Naive thymus-derived CD4-positive, alpha-beta T cell (primary cell): ENCODE measurements at regions not wholly inside any gene's neighbourhood (a gene's known extent, or its start where the extent isn't known, plus 50 kb on each side); places are given as distances from the start of the nearest gene placed in this dataset.

Experiments
- ATAC-seq: fragments of 150-1000 bp; cut with Tn5 transposase; 2 replicates; pipeline ENCODE4 v1.10.0; 2021; ENCODE audit warnings: mild to moderate bottlenecking, moderate library complexity
- CTCF ChIA-PET: fragments of 350-600 bp; sonication (Branson Sonifier 250); formaldehyde crosslinking; loops from one replicate; lab custom pipeline; 2021; ENCODE audit warnings: antibody characterized with exemption; lab: Charles Lee
- POLR2A ChIA-PET: fragments of 350-600 bp; sonication (Branson Sonifier 250); formaldehyde crosslinking; loops from one replicate; lab custom pipeline; 2021; ENCODE audit warnings: antibody characterized with exemption, inconsistent platforms; lab: Charles Lee
- DNase-seq, 9 donors: peaks; one replicate each; pipeline versions ENCODE4 v3.0.0 to v3.0.0-alpha.2; 2020 to 2022; ENCODE audit warnings: mixed read lengths in 1 of 9
- H3K27ac ChIP-seq: one replicate; pipeline ENCODE4 v1.7.0; 2013; ENCODE audit warnings: mild to moderate bottlenecking, low read depth, low read length, moderate library complexity
- H3K27me3 ChIP-seq, 2 donors: one replicate each; pipeline ENCODE4 v1.7.0; 2013; ENCODE audit warnings: low read length in 2 of 2, mild to moderate bottlenecking in 2 of 2, moderate library complexity in 2 of 2; ENCODE audit not compliant: control insufficient read depth in 2 of 2, insufficient read depth in 2 of 2
- H3K36me3 ChIP-seq, 3 experiments: 1 replicate in 2 of 3; 2 replicates in 1 of 3; pipeline ENCODE4 v1.7.0; 2013; ENCODE audit warnings: low read length in 3 of 3, mild to moderate bottlenecking in 3 of 3, moderate library complexity in 1 of 3; ENCODE audit not compliant: insufficient read depth in 3 of 3, control insufficient read depth in 2 of 3
- H3K4me1 ChIP-seq, 2 donors: one replicate each; pipeline ENCODE4 v1.7.0; 2013; ENCODE audit warnings: low read length in 2 of 2, mild to moderate bottlenecking in 2 of 2, moderate library complexity in 1 of 2; ENCODE audit not compliant: control insufficient read depth in 2 of 2, insufficient read depth in 2 of 2
- H3K4me3 ChIP-seq: 2 replicates; pipeline ENCODE4 v1.7.0; 2013; ENCODE audit warnings: mild to moderate bottlenecking, low read length
- H3K9me3 ChIP-seq, 3 experiments: 1 replicate in 2 of 3; 2 replicates in 1 of 3; pipeline ENCODE4 v1.7.0; 2013; ENCODE audit warnings: low read length in 3 of 3; ENCODE audit not compliant: control insufficient read depth in 2 of 3
- H3K27ac Mint-ChIP-seq, 9 donors: one replicate each; pipeline ENCODE4 v1.8.0; 2020 to 2022; ENCODE audit warnings: mixed read lengths in 9 of 9, mild to moderate bottlenecking in 8 of 9, moderate library complexity in 5 of 9, inconsistent platforms in 2 of 9
- H3K27me3 Mint-ChIP-seq, 5 donors: one replicate each; pipeline ENCODE4 v1.8.0; 2021 to 2022; ENCODE audit warnings: mixed read lengths in 5 of 5, mild to moderate bottlenecking in 1 of 5
- H3K36me3 Mint-ChIP-seq, 5 donors: one replicate each; pipeline ENCODE4 v1.8.0; 2020 to 2022; ENCODE audit warnings: mixed read lengths in 5 of 5, mild to moderate bottlenecking in 3 of 5, inconsistent platforms in 1 of 5
- H3K4me1 Mint-ChIP-seq, 7 donors: one replicate each; pipeline ENCODE4 v1.8.0; 2020 to 2022; ENCODE audit warnings: mixed read lengths in 7 of 7, mild to moderate bottlenecking in 3 of 7, inconsistent platforms in 1 of 7
- H3K4me3 Mint-ChIP-seq, 10 donors: one replicate each; pipeline ENCODE4 v1.8.0; 2020 to 2022; ENCODE audit warnings: mild to moderate bottlenecking in 10 of 10, mixed read lengths in 10 of 10, moderate library complexity in 6 of 10, inconsistent platforms in 2 of 10
- H3K9me3 Mint-ChIP-seq, 11 donors: one replicate each; pipeline ENCODE4 v1.8.0; 2020 to 2022; ENCODE audit warnings: mixed read lengths in 11 of 11, mild to moderate bottlenecking in 4 of 11, inconsistent platforms in 1 of 11, moderate library complexity in 1 of 11
- intact Hi-C, 2 donors: fragments of 100-400 bp; cut with micrococcal nuclease; formaldehyde crosslinking; loops; one replicate each; pipeline ENCODE4 v1.15.1; 2023

- peak overlapping the region; percentile 43 for H3K4me3 ChIP-seq
- CTCF ChIA-PET = interaction anchor here (1.4 to 1.7 kb wide), 2 partner anchors 9 to 841 kb away, joined by 5 to 13 read pairs; no protein-coding TSS in a partner anchor
- peaks cover 18 to 55% (median 38%) of the 10 kb centered on the region in 5 donors for H3K27me3 Mint-ChIP-seq
Observed at GRCh38 chr7:94087664-94088352, 83.7 kb upstream of the BET1 start.

GRCh38 chr7:94088560-94088959, 84.4 kb upstream of the BET1 start:
- Histone ChIP-seq H3K27me3 (no peaks in the 10 kb centered on the region), H3K36me3 (no peaks in the 10 kb centered on the region), H3K4me1 (no peaks in the 10 kb centered on the region), H3K27ac (no peak overlapping the region), H3K4me3 (no peak overlapping the region), H3K9me3 (no peaks in the 10 kb centered on the region)
- ChIA-PET CTCF (interaction anchor here (1.5 to 1.7 kb wide), 2 partner anchors 842 kb away, joined by 5 to 13 read pairs; no protein-coding TSS in a partner anchor), POLR2A (no interaction called here)
- H3K4me3 Mint-ChIP-seq = no peak overlapping the region
- no peak for ATAC-seq
- DNase-seq = no peak
- peaks cover 4 to 7% (median 5%) of the 10 kb centered on the region in 7 donors for H3K4me1 Mint-ChIP-seq
- no peaks in the 10 kb centered on the region for H3K36me3 Mint-ChIP-seq
- intact Hi-C loops = loop anchor here in 1 of 2 donors (2.0 to 5.0 kb wide), 2 partner anchors 291 to 374 kb away; no protein-coding TSS in a partner anchor
- H3K9me3 Mint-ChIP-seq = no peaks in the 10 kb centered on the region
- peaks cover 24 to 56% (median 42%) of the 10 kb centered on the region in 5 donors for H3K27me3 Mint-ChIP-seq
- H3K27ac Mint-ChIP-seq = no peak overlapping the region

More at GRCh38 chr7:94087664-94088352, 83.7 kb upstream of the BET1 start:
- intact Hi-C loops = loop anchor here (1.0 to 5.0 kb wide), 8 partner anchors 83 to 843 kb away; partner anchors contain the start of gene BET1 (in 2 of the 2)
- Mint-ChIP-seq H3K4me1 (peaks cover 4 to 7% (median 5%) of the 10 kb centered on the region in 7 donors), H3K27ac (peak overlapping the region in 3 of 9 donors; percentile 8 to 70 (median 22)), H3K9me3 (no peaks in the 10 kb centered on the region), H3K4me3 (peak overlapping the region; percentile 58 to 81 (median 74)), H3K36me3 (no peaks in the 10 kb centered on the region)
- H3K4me1 ChIP-seq = no peaks in the 10 kb centered on the region
- H3K27me3 ChIP-seq = no peaks in the 10 kb centered on the region
- no peaks in the 10 kb centered on the region for H3K9me3 ChIP-seq
- POLR2A ChIA-PET = no interaction called here
- peak; percentile 88 for ATAC-seq
- DNase-seq = peak in 8 of 9 donors; percentile 27 to 62 (median 46)
- no peaks in the 10 kb centered on the region for H3K36me3 ChIP-seq
- H3K27ac ChIP-seq = no peak overlapping the region

GRCh38 chr7:94089806-94090205, 85.7 kb upstream of the BET1 start:
- ATAC-seq = no peak
- Mint-ChIP-seq H3K27ac (no peak overlapping the region), H3K4me3 (no peak overlapping the region), H3K27me3 (peaks cover 24 to 52% (median 44%) of the 10 kb centered on the region in 5 donors), H3K9me3 (no peaks in the 10 kb centered on the region), H3K4me1 (peaks cover 4 to 7% (median 5%) of the 10 kb centered on the region in 7 donors), H3K36me3 (no peaks in the 10 kb centered on the region)
- H3K27me3 ChIP-seq = no peaks in the 10 kb centered on the region
- no peak for DNase-seq
- H3K9me3 ChIP-seq = no peaks in the 10 kb centered on the region
- ChIA-PET CTCF (interaction anchor here (1.5 kb wide), 1 partner anchor 844 kb away, joined by 5 read pairs; no protein-coding TSS in a partner anchor), POLR2A (no interaction called here)
- intact Hi-C loops = loop anchor here in 1 of 2 donors (2.0 to 5.0 kb wide), 2 partner anchors 293 to 375 kb away; no protein-coding TSS in a partner anchor
- H3K4me3 ChIP-seq = no peak overlapping the region
- no peaks in the 10 kb centered on the region for H3K4me1 ChIP-seq
- no peak overlapping the region for H3K27ac ChIP-seq
- H3K36me3 ChIP-seq = no peaks in the 10 kb centered on the region

- ChIA-PET CTCF (no interaction called here), POLR2A (no interaction called here)
- peaks cover 30 to 52% (median 44%) of the 10 kb centered on the region in 5 donors for H3K27me3 Mint-ChIP-seq
- Histone ChIP-seq H3K4me1 (no peaks in the 10 kb centered on the region), H3K4me3 (no peak overlapping the region), H3K9me3 (no peaks in the 10 kb centered on the region), H3K36me3 (no peaks in the 10 kb centered on the region), H3K27me3 (no peaks in the 10 kb centered on the region), H3K27ac (no peak overlapping the region)
- intact Hi-C loops = no loop called here
- H3K27ac Mint-ChIP-seq = no peak overlapping the region
- DNase-seq (no peak), ATAC-seq (no peak)
- no peak overlapping the region for H3K4me3 Mint-ChIP-seq
- H3K4me1 Mint-ChIP-seq = no peaks in the 10 kb centered on the region
- H3K36me3 Mint-ChIP-seq = no peaks in the 10 kb centered on the region
- H3K9me3 Mint-ChIP-seq = no peaks in the 10 kb centered on the region
Observed at GRCh38 chr7:94092980-94093379, 88.8 kb upstream of the BET1 start.

GRCh38 chr7:94094298-94094697, 90.1 kb upstream of the BET1 start:
- H3K4me3 ChIP-seq = no peak overlapping the region
- ChIA-PET CTCF (no interaction called here), POLR2A (no interaction called here)
- DNase-seq (no peak), ATAC-seq (no peak)
- H3K4me1 Mint-ChIP-seq = no peaks in the 10 kb centered on the region
- no peaks in the 10 kb centered on the region for H3K36me3 ChIP-seq
- H3K27ac ChIP-seq = no peak overlapping the region
- H3K9me3 ChIP-seq = no peaks in the 10 kb centered on the region
- H3K36me3 Mint-ChIP-seq = no peaks in the 10 kb centered on the region
- no peak overlapping the region for H3K27ac Mint-ChIP-seq
- no peaks in the 10 kb centered on the region for H3K27me3 ChIP-seq
- no peaks in the 10 kb centered on the region for H3K4me1 ChIP-seq
- H3K27me3 Mint-ChIP-seq = peaks cover 24 to 45% (median 35%) of the 10 kb centered on the region in 5 donors
- no peaks in the 10 kb centered on the region for H3K9me3 Mint-ChIP-seq
- intact Hi-C loops = no loop called here
- no peak overlapping the region for H3K4me3 Mint-ChIP-seq

- Mint-ChIP-seq H3K27me3 (peaks cover 23 to 41% (median 24%) of the 10 kb centered on the region in 5 donors), H3K27ac (no peak overlapping the region), H3K4me3 (no peak overlapping the region), H3K9me3 (no peaks in the 10 kb centered on the region), H3K4me1 (no peaks in the 10 kb centered on the region), H3K36me3 (no peaks in the 10 kb centered on the region)
- H3K27ac ChIP-seq = no peak overlapping the region
- ATAC-seq = no peak
- POLR2A ChIA-PET = no interaction called here
- H3K4me1 ChIP-seq = no peaks in the 10 kb centered on the region
- CTCF ChIA-PET = no interaction called here
- H3K4me3 ChIP-seq = no peak overlapping the region
- no peaks in the 10 kb centered on the region for H3K27me3 ChIP-seq
- no peaks in the 10 kb centered on the region for H3K9me3 ChIP-seq
- DNase-seq = no peak
- no peaks in the 10 kb centered on the region for H3K36me3 ChIP-seq
- intact Hi-C loops = no loop called here
Observed at GRCh38 chr7:94095316-94096009, 91.3 kb upstream of the BET1 start.
